NCI-H1417 (cell line): ENCODE measurements at regions not wholly inside any gene's neighbourhood (a gene's known extent, or its start where the extent isn't known, plus 50 kb on each side); places are given as distances from the start of the nearest gene placed in this dataset.

Experiments
- DNase-seq, 3 experiments: peaks; one replicate each; lab custom pipeline; 2025; lab: John Stamatoyannopoulos, UW

DNA sequence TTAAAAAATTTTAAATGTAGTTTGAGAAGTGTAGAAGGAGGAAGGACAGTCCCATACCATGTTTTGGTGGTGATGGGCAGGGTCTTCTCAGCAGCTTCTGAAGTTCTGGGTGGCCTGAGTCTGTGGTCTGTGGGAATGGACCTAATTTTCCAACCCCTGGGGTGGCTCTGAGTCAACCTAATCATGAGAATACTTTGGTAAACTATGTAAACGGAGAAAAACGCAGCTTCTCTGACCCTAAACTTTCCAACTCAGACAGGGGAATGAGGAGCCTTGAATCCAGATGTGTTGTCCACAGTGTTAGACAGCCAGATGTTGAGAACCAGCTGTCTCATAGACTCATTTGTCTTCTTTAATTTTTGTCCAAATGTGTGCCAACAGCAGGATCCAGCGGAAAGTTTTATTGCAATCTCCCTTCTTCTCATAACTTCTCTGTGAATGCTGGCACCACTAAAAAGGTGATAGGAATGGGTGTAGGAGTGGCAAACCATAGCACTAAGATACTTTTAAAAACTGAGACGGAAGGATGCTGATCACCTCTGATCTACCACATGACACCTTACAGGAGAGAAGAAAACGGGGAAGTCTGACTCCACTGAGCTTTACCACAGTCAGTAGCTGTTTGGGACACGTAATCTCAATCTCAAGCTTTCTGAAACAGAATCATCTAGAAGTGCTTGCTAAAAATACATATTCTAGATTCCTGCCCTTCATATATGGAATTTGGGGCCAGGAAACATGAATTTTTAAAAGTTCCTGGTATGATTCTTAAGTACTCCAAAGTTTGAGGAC, 90.5 kb upstream of the PHYHIPL start:
- DNase-seq: no peak

DNA sequence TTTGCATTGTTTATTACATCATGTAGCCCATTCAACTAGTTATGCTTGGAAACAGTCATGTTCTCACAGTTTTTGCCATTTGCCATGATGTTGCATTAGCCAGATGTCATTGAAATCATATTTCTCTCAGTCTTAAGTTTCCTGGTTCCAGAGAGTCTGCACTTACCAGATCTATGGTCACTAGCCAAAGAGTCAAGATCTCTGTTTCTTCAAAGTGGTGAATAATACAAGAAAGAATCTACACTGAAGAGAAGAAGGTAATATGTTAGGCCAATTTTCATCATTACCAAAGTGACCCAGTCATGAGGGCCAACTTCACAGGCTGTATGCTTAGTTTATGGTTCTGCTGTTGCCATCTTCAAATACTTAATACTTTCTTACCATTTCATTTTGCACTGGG, 89.0 kb upstream of the PHYHIPL start:
- no peak for DNase-seq

DNA sequence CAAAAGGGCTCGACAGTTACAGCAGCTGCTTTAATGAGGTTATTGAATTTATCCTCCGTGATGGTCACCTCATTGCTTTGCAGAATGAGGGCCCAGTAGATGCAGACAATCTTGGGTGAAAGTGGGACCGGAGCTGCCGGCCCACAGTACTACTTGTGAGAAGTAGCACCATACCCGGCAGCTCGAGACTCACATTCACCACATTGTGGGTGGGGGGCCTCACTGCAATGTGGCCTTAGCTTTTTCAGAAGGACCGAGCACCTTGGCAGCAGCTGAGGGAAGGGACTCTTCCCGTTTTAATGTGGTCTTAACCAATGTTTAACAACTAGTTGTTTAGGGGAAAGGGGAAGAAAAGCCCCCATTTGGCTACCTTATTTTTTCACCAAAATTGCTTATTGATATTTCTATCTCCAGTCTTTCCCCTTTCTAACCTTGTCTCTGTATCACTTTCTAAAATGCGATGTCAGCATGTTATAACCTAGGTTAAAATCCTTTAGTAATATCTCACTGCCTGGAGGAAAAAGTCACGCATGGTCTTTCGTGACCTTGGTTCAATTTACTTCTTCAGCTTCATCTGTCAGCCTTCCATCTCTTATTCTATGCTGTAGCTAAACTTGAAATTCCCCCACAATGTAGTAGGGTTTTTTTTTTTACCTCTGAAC, 87.4 kb upstream of the PHYHIPL start:
- DNase-seq: no peak

DNA sequence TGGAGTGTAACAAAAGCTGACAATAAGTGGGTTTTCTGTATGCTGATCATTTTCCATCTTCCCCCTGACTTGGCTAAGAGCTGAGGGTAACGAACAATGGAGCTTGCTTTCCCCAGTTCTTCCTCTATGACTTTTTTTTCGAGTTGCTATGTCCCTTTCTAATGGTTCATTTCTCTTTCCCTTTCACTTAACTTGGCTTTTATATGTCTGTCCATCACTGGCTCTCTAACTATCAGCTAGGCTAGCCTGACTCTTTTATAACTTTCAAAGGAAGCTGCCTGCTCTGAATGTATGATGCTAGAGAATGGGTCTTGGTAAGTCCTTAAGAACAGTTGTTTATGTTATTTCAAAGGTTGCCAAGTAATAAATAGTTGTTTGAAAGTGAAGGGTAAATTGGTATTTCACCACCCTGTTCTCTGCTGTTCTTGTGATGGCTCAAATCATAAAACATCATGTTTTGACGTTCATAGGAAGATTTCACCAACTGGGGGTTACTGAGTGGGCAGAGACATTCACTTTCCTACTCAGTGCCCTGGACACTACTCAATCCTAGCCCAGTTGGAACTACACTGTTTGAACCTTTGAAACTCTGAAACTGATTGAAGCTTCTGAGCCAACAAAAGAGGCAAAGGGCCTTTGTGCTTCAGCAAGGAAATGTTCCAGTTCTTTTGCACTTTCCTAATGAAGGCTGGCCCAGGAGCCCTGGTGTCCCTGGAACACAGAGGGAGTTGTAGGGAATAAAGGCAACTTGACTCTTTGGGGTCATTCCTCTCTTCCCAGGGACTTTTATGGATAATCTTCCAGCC, 85.4 kb upstream of the PHYHIPL start:
- DNase-seq: no peak

DNA sequence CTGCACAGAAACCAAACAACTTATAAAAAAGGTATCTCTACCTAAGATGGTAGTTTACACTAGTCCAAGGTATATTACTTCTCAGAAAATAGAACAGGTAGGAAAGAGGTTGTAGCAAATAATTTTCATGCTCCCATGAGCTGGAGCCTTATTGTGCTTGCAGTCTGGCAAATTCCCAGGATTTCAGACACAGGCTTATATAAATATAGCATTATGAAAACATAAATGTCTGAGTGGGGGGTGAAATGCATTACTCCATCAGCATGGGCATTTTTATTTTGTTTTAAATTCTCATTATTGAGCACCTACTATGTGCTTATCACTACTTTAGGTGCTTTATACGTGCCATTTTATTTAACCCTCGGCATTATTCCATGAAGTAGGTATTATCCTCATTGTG, 83.0 kb upstream of the PHYHIPL start:
- no peak for DNase-seq

DNA sequence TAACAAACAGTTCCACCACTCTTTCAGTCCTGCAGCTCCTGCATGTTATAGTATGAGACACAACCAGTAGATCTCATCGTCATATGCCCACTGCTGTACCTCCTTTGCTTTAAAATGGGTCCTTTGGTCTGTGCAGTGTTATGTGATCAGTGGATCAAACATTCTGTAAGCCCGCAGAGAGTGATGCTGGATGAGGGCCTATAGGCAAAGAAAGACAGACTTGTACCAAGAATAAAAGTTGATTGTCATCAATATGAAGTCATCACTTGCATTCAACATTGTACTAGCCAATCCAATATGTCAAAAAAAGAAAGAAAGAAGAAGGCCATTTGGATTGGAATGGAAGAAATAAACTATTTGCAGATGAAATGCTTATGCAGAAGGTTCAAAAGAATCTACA, 79.8 kb upstream of the PHYHIPL start:
- no peak for DNase-seq

DNA sequence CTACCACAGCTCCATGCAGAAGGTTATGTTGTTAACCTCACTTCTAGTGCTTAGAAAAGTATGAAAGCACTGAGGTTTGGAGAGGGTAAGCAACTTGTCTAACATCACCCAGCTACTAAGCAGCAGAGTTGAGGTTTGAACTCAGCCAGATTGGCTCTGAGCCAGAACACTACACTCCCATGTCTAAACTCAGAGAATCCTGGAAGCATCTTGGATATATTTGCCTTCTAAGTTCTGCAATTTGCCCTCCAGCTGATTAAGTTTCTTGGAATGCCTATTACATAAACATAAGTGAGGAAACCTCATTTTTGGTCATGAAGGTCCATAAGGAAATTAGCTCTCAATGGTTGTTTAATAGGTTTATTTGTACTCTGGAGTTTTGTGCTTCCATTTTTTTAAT, 78.1 kb upstream of the PHYHIPL start:
- peak in 1 of 3 experiments; percentile 17 for DNase-seq

DNA sequence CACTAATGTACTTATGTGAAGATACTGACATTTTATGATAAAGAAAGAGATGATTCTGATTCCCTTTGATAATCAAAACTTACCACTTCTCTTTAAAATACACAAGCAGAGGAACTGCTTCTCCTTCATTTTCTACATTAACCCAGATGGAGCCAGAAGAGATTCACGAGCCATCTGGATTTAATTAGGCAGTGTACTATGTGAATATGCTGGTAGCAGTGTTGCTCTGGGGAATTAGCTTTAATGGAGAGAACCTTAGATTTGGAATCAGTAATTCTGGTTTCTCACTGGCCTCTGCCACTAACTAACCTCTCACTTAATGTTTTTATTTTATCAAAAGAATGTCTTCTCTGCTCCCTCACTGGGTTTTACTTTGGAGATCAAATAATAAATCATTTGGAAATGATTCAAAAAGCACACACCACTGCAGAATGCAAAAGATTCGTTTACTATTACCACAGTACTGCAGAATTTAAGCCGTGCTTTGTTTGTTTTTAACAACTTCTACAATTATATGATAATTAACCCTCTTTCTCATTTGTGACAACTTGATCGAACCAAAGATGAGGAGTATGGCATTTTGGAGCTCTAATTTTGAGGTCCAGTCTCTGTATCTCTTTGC, 77.5 kb upstream of the PHYHIPL start:
- peak in 1 of 3 experiments; percentile 17 for DNase-seq

DNA sequence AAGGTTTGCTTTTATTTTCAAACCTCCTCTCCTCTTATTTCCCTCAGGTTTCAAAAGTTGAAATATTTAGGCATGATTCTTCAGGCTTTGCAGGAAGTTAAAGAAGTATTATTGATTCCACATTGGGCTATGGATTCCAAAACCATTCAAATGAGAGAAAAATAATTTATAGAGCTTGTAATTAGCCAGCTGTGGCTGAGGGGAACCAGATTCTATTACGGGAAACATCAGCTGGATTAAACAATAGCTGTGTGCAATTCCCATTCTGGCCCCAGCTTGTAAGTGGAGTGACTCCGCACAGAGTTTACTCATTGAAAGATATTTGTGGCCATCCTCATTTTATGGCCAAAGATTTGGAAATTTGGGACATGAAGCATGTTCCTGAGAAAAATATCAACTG, 77.0 kb upstream of the PHYHIPL start:
- DNase-seq: peak in 1 of 3 experiments; percentile 3

DNA sequence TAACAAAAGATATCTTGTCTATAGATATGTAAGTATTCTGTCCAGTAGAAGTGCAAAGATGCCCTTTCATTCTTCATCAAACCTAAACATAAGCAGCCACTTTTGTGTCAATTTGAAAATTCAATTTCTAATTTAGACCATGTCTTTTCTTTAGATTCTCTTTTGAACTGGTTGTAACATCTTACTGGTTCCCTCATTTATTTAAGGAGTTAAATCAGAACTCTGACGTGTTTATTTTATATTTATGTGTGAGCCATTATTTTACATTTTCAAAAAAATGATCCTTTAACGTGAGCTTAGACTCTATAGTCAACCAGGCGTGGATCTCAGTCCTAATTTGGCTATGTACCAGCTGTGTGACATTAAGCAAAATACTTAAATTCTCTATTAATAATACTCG, 74.0 kb upstream of the PHYHIPL start:
- DNase-seq: no peak

DNA sequence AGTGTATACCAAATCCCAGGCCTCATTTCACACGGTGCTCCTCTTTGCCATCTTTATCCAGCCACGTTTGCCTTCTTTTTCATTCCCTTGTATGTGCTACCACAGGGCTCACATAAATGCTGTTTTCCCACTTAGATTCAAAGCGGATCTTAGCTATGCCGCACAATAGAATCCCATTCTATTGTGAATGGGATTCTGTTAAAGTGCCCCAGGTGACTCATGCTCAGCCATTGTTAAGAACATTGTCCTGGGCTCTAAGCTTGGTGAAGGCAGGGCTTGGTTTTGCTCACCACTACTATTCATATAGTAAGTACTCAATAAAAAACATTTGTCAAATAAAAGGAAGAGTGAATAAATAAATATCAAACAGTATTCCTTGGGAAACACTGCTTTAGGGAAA, 72.3 kb upstream of the PHYHIPL start:
- DNase-seq: no peak

DNA sequence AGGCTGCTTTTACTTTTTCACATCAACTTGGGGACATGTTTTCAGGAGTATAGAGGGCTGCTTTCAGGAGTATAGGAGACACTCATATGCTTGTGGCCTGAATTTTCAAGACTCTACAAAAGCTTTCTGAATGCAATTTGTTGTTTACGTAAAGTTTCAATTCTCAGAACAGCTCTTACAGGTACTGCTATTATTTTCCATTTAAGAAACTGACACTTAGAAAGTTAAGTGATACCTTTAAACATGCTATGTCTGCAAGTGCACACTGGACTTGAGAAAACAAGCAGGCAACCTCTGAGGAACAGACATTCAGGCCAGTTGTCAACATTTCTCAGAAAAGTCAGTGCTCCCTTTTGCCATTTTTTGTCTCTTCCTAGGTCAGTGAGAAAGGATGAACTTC, 70.0 kb upstream of the PHYHIPL start:
- DNase-seq: no peak

DNA sequence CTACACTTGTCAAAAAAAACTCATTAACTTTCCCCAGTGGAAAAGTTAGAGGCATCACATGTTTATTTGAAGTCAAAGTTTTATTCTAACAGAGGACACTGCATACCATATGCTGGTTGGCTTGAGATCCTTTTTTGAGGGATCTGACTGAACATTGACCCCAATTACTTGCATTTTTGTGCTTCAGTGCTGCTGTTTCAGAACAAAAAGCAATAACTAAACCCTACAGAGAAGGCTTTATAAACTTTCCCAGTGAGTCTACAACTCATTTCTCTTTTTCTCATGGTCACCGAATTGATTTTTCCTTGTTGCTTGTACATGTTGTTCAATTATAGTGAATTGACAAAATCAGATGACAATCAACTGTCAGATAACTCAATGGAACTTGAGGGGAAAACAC, 69.3 kb upstream of the PHYHIPL start:
- DNase-seq: no peak

DNA sequence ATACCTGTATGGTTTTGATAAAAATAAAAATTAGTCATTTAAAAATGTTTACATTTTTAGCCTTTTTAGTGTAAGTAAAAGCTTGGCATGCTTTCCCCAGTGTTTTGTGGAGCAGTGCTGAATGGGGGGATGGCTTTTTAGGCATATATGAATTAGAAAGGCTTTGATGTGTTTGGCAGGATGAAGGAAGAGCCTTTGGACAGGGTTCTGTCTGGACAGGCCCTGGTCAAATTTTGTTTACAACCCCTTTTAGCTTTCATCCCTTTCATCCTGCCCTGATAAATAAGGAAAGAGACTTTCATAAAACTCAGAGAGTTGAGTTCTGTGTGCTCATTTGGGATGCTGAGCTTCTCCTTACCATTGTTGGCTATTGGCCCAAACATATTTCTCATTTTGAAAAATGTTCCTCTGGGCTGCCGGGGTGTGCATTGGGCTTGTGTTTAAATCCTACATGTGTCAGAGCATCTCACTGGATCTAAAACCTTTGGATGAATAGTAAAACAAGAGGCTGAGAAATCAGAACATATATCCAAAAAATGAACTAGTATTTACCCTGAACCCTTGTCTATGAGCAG, 68.1 kb upstream of the PHYHIPL start:
- DNase-seq: no peak

DNA sequence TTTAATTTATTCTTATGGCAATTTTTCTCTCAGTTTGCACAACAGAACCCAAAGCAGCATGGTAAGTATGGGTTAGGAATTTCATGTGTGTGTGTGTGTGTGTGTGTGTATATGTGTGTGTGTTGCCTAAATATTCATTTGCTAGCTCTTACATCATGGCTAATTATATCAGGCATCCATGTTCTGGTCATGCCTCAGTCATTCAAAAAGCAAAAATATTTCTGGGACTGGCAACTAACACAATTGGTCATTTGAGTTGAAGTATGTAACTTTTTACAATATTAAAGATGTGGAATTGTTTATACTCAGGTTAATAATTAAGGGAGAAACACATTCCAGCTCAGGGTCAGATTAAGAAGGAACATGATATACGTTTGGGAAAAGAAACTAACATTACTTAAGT, 67.6 kb upstream of the PHYHIPL start:
- DNase-seq: no peak

DNA sequence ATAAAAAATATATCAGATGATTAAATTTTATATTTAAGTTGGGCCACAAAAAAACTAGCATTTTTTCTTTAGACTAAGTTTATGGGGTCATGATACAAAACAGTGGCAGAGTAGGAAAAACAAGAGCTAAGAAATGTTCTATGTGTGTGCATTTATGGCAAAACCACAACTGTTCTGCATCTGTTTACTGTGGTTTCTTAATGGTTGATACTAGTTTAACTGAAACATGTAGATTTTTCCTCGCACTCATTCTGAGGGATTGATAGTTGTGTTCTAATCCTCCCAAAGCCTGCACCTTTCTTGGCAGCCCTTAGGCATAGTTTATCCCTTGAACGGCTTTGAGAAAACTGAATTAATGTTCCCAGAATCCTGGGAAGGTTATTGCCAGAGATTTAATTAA, 66.6 kb upstream of the PHYHIPL start:
- DNase-seq: no peak

DNA sequence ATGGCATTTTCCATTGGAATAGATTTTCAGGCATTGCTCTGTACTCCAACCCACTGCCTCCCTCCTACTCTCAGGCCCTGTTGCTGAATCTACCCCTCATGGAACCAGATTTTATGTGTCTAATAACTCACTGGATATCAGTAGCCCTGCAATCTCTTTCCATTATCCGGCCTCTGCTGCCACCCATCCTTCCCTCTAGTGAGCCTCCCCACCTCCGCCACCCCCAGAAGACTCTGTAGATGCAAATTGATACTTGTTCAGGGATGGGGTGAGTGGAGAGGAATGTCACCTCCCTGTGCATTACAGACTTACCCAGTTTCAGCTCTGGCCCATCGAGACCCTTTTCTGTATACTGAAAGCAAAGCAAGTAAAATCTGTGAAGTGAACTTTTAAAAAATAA, 52.3 kb upstream of the PHYHIPL start:
- DNase-seq: no peak

DNA sequence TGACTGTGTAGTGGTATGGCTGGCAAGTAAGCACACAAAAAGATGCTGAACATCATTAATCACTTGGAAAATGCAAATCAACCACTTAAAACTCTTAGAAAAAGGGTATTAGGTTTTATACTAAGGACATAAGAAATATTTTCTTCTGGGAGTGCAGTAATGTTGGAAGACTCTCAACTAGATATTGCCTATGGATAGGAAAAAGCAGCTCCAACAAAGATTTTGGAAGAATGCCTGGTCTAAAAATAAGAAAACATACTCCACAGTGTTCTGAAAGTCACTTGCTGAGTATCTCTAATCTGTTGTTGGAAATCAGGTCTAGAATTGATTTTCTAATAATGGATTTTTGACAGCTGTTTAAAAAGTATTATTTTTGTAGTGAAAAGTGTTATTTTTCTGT, 50.8 kb upstream of the PHYHIPL start:
- no peak for DNase-seq

DNA sequence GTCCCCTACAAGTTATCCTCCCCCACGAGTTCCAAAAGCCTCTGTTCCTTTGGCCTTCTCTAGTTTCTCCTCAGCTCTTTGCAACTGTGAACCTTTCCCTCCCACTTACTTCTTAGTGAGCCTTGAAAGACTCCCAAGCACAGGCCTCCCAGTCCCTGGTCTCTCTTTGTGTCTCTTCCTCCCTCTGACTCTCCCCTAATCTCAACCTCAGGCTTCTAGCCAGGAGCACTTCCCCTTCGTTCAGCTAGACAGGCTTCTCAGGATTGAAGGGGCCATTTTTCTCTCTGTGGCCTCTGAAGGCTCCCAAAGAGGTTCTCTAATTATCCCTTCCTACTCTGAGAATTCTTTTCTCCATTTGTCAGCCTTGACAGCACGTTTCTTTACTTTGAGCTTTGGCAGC, 50.2 kb upstream of the PHYHIPL start:
- DNase-seq: no peak
